ENCODE measurements at regions not wholly inside any gene's neighbourhood (a gene's known extent, or its start where the extent isn't known, plus 50 kb on each side); places are given as distances from the start of the nearest gene placed in this dataset.
"Not testable (repeated sequence)": the region's sequence is repeated elsewhere in the genome, so short reads cannot be mapped to it uniquely, and the experiment has no call there.

DNA sequence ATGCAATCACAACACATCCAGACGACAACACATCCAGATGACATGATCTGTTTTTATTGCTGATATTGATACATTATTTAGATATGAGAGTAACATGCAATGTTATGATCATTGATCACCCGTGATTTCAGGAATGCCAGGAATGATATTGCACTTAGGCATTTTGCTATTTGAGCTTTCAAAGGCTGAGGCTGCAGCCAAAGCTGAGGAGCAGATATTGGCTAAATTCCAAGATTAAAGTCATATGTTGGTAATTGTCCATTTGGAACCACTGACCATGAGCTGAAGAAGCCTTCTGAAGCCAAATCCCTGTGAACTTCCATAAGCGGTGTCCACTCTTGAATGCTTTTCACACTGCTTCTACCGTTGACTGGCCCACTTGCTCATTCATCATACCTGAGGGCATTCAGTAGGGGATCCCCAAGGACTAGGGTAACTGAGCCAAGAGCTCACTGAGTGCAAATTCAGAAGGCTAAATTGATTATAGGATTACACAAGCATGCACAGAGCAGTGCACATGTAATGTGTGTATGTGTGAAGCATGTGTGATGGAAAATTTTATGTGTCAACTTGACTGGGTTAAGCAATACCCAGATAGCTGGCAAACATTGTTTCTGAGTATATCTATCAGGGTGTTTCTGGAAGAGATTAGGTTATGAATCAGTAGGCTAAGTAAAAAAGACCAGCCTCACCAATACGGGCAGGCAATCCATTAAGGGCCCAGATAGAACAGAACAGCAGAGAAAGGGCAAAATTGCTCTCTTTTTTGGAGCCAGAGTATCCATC lies 92.1 kb upstream of the PLAAT1 start:
- TF ChIP-seq, protein P1, sequence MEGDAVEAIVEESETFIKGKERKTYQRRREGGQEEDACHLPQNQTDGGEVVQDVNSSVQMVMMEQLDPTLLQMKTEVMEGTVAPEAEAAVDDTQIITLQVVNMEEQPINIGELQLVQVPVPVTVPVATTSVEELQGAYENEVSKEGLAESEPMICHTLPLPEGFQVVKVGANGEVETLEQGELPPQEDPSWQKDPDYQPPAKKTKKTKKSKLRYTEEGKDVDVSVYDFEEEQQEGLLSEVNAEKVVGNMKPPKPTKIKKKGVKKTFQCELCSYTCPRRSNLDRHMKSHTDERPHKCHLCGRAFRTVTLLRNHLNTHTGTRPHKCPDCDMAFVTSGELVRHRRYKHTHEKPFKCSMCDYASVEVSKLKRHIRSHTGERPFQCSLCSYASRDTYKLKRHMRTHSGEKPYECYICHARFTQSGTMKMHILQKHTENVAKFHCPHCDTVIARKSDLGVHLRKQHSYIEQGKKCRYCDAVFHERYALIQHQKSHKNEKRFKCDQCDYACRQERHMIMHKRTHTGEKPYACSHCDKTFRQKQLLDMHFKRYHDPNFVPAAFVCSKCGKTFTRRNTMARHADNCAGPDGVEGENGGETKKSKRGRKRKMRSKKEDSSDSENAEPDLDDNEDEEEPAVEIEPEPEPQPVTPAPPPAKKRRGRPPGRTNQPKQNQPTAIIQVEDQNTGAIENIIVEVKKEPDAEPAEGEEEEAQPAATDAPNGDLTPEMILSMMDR (IDR thresholded peaks at IDR 0.05; ENCODE audit: extremely low read depth, insufficient read depth, missing control alignments) = no peak

DNA sequence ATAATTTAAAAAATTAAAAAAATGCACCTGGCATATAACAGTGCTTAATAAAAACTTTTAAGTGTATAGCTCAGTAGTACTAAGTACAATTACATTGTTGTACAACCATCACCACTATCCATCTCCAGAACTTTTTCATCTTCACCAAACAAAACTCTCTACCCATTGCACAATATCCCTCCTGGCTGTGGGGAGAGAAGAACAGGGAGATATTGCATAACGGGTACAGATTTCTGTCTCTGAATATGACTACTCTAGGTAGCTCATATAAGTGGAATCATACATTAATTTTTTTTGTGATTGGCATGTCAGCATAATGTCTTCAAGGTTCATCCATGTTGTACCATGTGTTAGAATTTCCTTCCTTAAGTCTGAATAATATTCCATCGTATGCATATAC lies 91.0 kb upstream of the PLAAT1 start:
- no peak for DNase-seq (ENCODE audit: low spot score)
- in situ Hi-C loops (cut with MboI; ENCODE audit: low pct_unique_long_range_greater_than_20kb, low sequenced_read_pairs, unreplicated experiment) = no loop called here

More for the DNA sequence above, 92.1 kb upstream of the PLAAT1 start:
- DNase-seq (ENCODE audit: low spot score) = no peak
- in situ Hi-C loops (cut with MboI; ENCODE audit: low pct_unique_long_range_greater_than_20kb, low sequenced_read_pairs, unreplicated experiment) = no loop called here

DNA sequence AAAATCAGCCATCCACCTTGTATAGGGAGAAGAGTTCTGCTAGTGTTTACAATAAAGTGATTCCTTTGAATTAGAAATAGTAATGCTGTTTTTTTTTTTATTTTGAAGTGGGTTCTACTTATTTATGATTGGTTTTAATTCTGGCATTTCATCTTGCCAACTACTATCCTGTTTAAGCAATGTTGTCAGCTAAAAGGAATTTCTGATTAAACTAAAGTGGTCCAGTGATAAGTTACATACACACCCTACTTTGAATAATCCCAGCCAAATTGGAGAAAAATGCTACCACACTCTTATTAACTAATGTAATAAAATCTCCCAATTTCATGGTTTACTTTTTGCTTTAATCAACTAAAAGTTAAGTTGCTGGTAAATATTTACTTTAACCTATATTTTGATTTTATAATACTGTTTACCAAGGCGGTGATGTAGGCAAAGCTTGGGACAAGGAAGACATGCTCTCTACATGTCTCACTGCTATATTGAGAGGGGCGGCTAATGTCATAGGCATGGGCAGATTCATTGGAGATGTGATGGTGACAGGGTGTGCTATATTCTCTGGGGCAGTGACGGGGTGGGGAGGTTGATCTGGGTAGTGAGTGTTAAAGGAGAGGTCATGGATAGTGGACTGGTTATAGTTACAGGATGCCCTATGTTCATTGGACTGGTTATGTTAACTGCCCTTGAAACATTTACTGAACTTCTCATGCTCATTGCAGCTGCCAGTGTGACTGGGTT lies 85.8 kb upstream of the PLAAT1 start:
- DNase-seq (ENCODE audit: low spot score); in situ Hi-C loops (cut with MboI; ENCODE audit: low pct_unique_long_range_greater_than_20kb, low sequenced_read_pairs, unreplicated experiment): not testable (repeated sequence)

More for the DNA sequence above, 91.0 kb upstream of the PLAAT1 start:
- TF ChIP-seq, protein P1 (IDR thresholded peaks at IDR 0.05; ENCODE audit: extremely low read depth, insufficient read depth, missing control alignments) = no peak

DNA sequence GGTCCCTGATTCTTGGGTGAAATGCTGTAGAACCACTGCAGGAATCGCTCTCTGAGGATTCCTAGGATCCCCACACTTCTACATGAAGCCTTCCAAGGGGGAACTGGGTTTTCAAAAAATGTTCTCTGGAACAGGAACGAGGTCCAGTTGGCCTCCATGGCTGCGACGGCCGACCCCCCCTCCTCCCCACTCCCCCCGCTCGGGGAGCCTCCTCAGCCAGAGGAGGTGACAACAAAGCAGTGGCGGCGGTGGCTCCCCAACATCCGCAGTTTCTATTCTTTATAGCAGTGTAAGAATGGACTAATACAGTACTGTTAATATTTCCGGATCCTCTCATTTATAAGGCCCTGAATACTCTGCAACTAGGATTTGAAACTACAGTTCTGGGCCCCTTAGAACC lies 84.0 kb upstream of the PLAAT1 start:
- no peak for DNase-seq (ENCODE audit: low spot score)
- in situ Hi-C loops (cut with MboI; ENCODE audit: low pct_unique_long_range_greater_than_20kb, low sequenced_read_pairs, unreplicated experiment) = no loop called here

DNA sequence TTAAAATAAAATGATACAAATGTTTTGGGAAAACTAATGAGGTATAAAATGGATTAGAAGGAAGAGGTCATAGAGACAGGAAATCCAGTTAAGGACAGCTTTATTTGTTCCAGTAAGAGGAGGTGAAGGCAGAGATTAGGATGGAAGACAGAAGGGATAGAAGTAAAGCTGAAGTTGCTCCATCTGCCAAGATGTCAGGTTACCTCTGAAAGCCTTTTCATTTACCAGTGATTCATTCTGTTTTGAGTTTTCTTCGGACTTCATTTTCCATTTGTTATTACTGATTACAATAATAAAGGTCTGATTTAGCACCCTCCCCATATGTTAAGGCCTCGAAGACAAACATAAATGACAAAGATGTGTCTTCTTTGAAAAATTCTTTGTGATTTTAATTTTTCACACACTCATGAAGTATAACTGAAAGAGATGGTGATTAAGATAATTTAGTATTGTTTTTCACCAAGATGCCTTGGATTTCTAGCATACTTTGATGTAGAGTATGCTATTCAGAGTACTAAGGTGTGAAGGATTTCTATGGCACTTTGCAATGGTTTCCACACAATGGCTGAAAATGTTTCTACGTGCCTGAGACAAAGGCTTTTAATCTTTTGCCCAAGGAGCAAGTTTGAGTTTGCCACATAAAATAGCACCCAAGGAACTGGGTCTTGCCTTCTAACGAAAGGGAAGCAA lies 75.4 kb upstream of the PLAAT1 start:
- TF ChIP-seq, protein P1 (IDR thresholded peaks at IDR 0.05; ENCODE audit: extremely low read depth, insufficient read depth, missing control alignments) = no peak
- DNase-seq (ENCODE audit: low spot score) = no peak
- in situ Hi-C loops (cut with MboI; ENCODE audit: low pct_unique_long_range_greater_than_20kb, low sequenced_read_pairs, unreplicated experiment) = no loop called here

More for the DNA sequence above, 84.0 kb upstream of the PLAAT1 start:
- TF ChIP-seq, protein P1 (IDR thresholded peaks at IDR 0.05; ENCODE audit: extremely low read depth, insufficient read depth, missing control alignments) = no peak

DNA sequence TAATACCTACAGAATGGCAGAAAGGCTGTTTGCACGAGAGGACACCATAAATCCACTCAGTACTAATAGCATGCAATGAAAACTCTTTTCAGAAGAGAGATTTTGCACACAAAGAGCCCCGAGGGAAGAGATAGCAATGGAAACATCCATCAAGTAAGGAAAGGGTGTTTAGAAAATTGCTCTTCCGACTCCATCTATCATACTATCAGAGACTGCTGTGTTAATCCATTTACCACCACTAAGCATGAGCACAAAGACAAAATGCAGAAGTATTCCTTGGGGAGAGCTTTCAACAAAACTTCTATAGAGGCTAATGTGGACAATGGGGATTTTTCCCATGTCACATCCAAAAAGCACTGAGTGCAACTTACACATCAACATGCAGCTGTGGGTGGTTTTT lies 72.1 kb upstream of the PLAAT1 start:
- TF ChIP-seq, protein P1 (IDR thresholded peaks at IDR 0.05; ENCODE audit: extremely low read depth, insufficient read depth, missing control alignments) = no peak
- in situ Hi-C loops (cut with MboI; ENCODE audit: low pct_unique_long_range_greater_than_20kb, low sequenced_read_pairs, unreplicated experiment) = no loop called here
- DNase-seq (ENCODE audit: low spot score) = no peak
